ENCODE measurements at regions not wholly inside any gene's neighbourhood (a gene's known extent, or its start where the extent isn't known, plus 50 kb on each side); places are given as distances from the start of the nearest gene placed in this dataset.

GRCh38 chr7:17506596-17506995, 208.1 kb downstream of the AHR start:
- H3K27ac ChIP-seq: no peak overlapping the region
- no peak for DNase-seq (ENCODE audit: low read depth, low spot score)

GRCh38 chr7:17507717-17508116, 209.3 kb downstream of the AHR start:
- H3K27ac ChIP-seq: no peak overlapping the region
- no peak for DNase-seq (ENCODE audit: low read depth, low spot score)

GRCh38 chr7:17512181-17512675, 213.8 kb downstream of the AHR start:
- no peak for DNase-seq (ENCODE audit: low read depth, low spot score)

GRCh38 chr7:17516771-17517170, 218.3 kb downstream of the AHR start:
- no peak overlapping the region for H3K27ac ChIP-seq
- DNase-seq (ENCODE audit: low read depth, low spot score): no peak

More at GRCh38 chr7:17512181-17512675, 213.8 kb downstream of the AHR start:
- no peak overlapping the region for H3K27ac ChIP-seq

GRCh38 chr7:17520941-17521340, 222.5 kb downstream of the AHR start:
- peak overlapping the region; percentile 70 for H3K27ac ChIP-seq
- DNase-seq (ENCODE audit: low read depth, low spot score): no peak

- DNase-seq (ENCODE audit: low read depth, low spot score): no peak
- peak overlapping the region; percentile 70 for H3K27ac ChIP-seq
Measured at GRCh38 chr7:17521437-17521836, 223.0 kb downstream of the AHR start.

- H3K27ac ChIP-seq: peak overlapping the region; percentile 86
- peak; percentile 91 for DNase-seq (ENCODE audit: low read depth, low spot score)
Measured at GRCh38 chr7:17523813-17524739, 225.6 kb downstream of the AHR start.

GRCh38 chr7:17524746-17525145, 226.3 kb downstream of the AHR start:
- H3K27ac ChIP-seq: peak overlapping the region; percentile 86

GRCh38 chr7:17526621-17527020, 228.2 kb downstream of the AHR start:
- DNase-seq (ENCODE audit: low read depth, low spot score): no peak
- no peak overlapping the region for H3K27ac ChIP-seq

More at GRCh38 chr7:17524746-17525145, 226.3 kb downstream of the AHR start:
- no peak for DNase-seq (ENCODE audit: low read depth, low spot score)

GRCh38 chr7:17528636-17529035, 230.2 kb downstream of the AHR start:
- H3K27ac ChIP-seq: no peak overlapping the region

GRCh38 chr7:17530244-17530643, 231.8 kb downstream of the AHR start:
- no peak for DNase-seq (ENCODE audit: low read depth, low spot score)
- no peak overlapping the region for H3K27ac ChIP-seq

More at GRCh38 chr7:17528636-17529035, 230.2 kb downstream of the AHR start:
- DNase-seq (ENCODE audit: low read depth, low spot score): no peak

GRCh38 chr7:17530741-17531421, 232.4 kb downstream of the AHR start:
- H3K27ac ChIP-seq: peak overlapping the region; percentile 90

GRCh38 chr7:17532861-17533404, 234.5 kb downstream of the AHR start:
- H3K27ac ChIP-seq: peak overlapping the region; percentile 90
- DNase-seq (ENCODE audit: low read depth, low spot score): peak; percentile 98

More at GRCh38 chr7:17530741-17531421, 232.4 kb downstream of the AHR start:
- DNase-seq (ENCODE audit: low read depth, low spot score): no peak

- H3K27ac ChIP-seq: no peak overlapping the region
- DNase-seq (ENCODE audit: low read depth, low spot score): no peak
Measured at GRCh38 chr7:17534348-17534747, 235.9 kb downstream of the AHR start.

GRCh38 chr7:17535776-17536175, 237.3 kb downstream of the AHR start:
- DNase-seq (ENCODE audit: low read depth, low spot score): no peak
- no peak overlapping the region for H3K27ac ChIP-seq

- no peak for DNase-seq (ENCODE audit: low read depth, low spot score)
- H3K27ac ChIP-seq: no peak overlapping the region
Measured at GRCh38 chr7:17544401-17544800, 245.9 kb downstream of the AHR start.

GRCh38 chr7:17545348-17545747, 246.9 kb downstream of the AHR start:
- H3K27ac ChIP-seq: no peak overlapping the region

GRCh38 chr7:17546189-17546588, 247.7 kb downstream of the AHR start:
- DNase-seq (ENCODE audit: low read depth, low spot score): no peak
- peak overlapping the region; percentile 2 for H3K27ac ChIP-seq

More at GRCh38 chr7:17545348-17545747, 246.9 kb downstream of the AHR start:
- DNase-seq (ENCODE audit: low read depth, low spot score): no peak

GRCh38 chr7:17546592-17546991, 248.1 kb downstream of the AHR start:
- peak overlapping the region; percentile 2 for H3K27ac ChIP-seq
- DNase-seq (ENCODE audit: low read depth, low spot score): no peak

- DNase-seq (ENCODE audit: low read depth, low spot score): no peak
Measured at GRCh38 chr7:17548014-17548653, 249.7 kb downstream of the AHR start.

More at GRCh38 chr7:17548014-17548653, 249.7 kb downstream of the AHR start:
- no peak overlapping the region for H3K27ac ChIP-seq
